SK-N-MC (cell line): ENCODE measurements at regions not wholly inside any gene's neighbourhood (a gene's known extent, or its start where the extent isn't known, plus 50 kb on each side); places are given as distances from the start of the nearest gene placed in this dataset.
"Not testable (repeated sequence)": the region's sequence is repeated elsewhere in the genome, so short reads cannot be mapped to it uniquely, and the experiment has no call there.

ENCODE experiments used
- DNase-seq: peaks from one replicate; pipeline ENCODE4 v3.0.0-alpha.2; 2011; ENCODE audit warnings: low read depth, low spot score
- H3K27ac ChIP-seq: fragments of 200-600 bp; sonication (generic); 2 replicates; pipeline ENCODE4 v1.5.1; 2016; ENCODE audit warnings: mixed run types
- H3K36me3 ChIP-seq: fragments of 200-600 bp; sonication (generic); 2 replicates; pipeline ENCODE4 v1.6.1; 2017; ENCODE audit warnings: antibody characterized with exemption, low read length, mixed read lengths; ENCODE audit not compliant: insufficient read depth
- H3K4me3 ChIP-seq: fragments of 200-600 bp; sonication (generic); 2 replicates; pipeline ENCODE4 v1.5.1; 2016
- H3K9ac ChIP-seq: fragments of 200-600 bp; sonication (generic); 2 replicates; pipeline ENCODE4 v1.8.0; 2017; ENCODE audit warnings: mixed run types, mixed read lengths; ENCODE audit not compliant: insufficient read length
- H3K9me3 ChIP-seq: fragments of 200-600 bp; sonication (generic); 2 replicates; pipeline ENCODE4 v1.6.1; 2017; ENCODE audit warnings: low read depth, mild to moderate bottlenecking, antibody characterized with exemption, low read length, moderate library complexity, mixed read lengths
- EZH2 ChIP-seq: fragments of 200-600 bp; sonication (generic); IDR thresholded peaks from one replicate; pipeline ENCODE4 v1.6.1; 2017; ENCODE audit warnings: antibody characterized with exemption
- FOXP2 ChIP-seq: optimal IDR thresholded peaks from 2 replicates; pipeline ENCODE3; 2011; ENCODE audit warnings: mild to moderate bottlenecking, moderate library complexity; ENCODE audit not compliant: insufficient read depth; ENCODE audit errors: extremely low read length, control extremely low read depth
- POLR2AphosphoS5 ChIP-seq: IDR thresholded peaks from 2 replicates; pipeline ENCODE4 v1.6.1; 2012; ENCODE audit warnings: mild to moderate bottlenecking, low read depth, low read length, borderline replicate concordance

DNA sequence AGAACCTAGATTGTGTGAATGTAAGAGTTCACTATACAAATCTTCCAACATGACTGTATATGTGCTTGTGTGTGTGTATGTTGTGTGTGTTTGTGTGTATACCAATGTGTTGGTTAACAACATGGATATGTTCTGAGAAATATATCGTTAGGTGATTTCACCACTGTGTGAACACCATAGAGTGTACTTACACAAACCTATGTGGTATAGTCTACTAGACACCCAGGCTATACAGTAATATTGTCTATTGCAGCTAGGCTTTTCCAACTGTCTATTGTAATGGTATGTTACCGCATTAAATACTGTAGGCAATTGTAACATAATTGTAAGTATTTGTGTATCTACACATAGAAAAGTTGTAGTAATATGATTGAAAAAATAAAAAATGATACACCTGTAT is 959.2 kb upstream of the SEMA6A start:
- Histone ChIP-seq H3K9me3 (no peaks in the 10 kb centered on the region), H3K27ac (no peak overlapping the region), H3K9ac (no peak overlapping the region), H3K36me3 (no peaks in the 10 kb centered on the region), H3K4me3 (no peak overlapping the region)
- TF ChIP-seq EZH2 (no peak), FOXP2 (no peak), POLR2AphosphoS5 (no peak)
- DNase-seq, result no peak

GRCh38 chr5:117533051-117533670 is 958.5 kb upstream of the SEMA6A start:
- H3K27ac ChIP-seq, result not testable (repeated sequence)

DNA sequence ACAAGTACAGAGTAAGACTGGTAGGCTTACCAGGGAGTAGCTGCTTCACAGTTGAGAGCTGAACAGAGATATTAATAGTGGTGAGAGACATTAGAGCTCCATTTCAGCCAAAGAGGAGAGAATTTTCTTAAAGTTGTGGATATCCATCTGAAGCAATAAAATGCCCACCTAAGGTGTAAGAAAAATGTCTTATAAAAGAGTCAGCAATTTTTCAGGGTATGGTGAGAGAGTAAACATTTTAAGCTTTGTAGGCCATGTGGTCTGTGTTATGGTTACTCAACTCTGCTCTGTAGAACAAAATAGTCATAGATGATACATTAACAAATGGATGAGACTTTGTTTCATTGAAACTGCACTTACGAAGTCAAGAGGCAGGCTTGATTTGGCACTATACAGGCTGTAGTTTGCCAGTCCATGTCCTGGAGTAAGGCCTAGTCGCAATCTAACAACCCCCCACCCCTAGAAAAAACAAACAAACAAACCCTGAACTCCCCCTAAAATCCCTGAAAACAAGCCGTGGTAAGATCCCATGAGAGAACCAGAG is 945.4 kb upstream of the SEMA6A start:
- H3K9me3 ChIP-seq, result no peaks in the 10 kb centered on the region
- H3K4me3 ChIP-seq, result no peak overlapping the region
- no peak overlapping the region for H3K27ac ChIP-seq
- TF ChIP-seq POLR2AphosphoS5 (no peak), EZH2 (no peak), FOXP2 (no peak)
- H3K36me3 ChIP-seq, result no peaks in the 10 kb centered on the region
- DNase-seq, result no peak
- H3K9ac ChIP-seq, result no peak overlapping the region

More at GRCh38 chr5:117533051-117533670, 958.5 kb upstream of the SEMA6A start:
- not testable (repeated sequence) for H3K9me3 ChIP-seq, H3K4me3 ChIP-seq, H3K36me3 ChIP-seq, DNase-seq, H3K9ac ChIP-seq

DNA sequence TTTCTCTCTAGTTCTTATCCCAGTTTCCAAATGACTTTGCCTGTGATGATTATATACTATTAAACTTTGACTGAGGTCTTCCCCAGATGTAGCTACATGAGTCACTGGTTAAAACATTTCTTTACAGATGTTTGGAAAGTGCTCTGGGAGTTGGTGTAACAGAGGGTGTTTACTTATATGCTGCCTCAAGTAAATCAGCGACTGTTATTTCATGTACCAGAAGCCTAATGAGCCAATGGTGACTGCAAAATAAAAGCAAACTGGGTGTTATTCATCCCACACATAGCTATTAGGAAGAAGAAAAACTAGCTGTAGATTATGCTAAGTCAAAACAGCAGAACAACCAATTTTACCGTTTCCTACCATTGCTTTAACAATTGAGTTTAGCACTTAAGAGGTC is 929.7 kb upstream of the SEMA6A start:
- no peak for TF ChIP-seq EZH2
- TF ChIP-seq POLR2AphosphoS5, result no peak
- TF ChIP-seq FOXP2, result no peak
- Histone ChIP-seq H3K4me3 (no peak overlapping the region), H3K36me3 (no peaks in the 10 kb centered on the region), H3K9ac (no peak overlapping the region), H3K27ac (no peak overlapping the region), H3K9me3 (no peaks in the 10 kb centered on the region)
- DNase-seq, result no peak

DNA sequence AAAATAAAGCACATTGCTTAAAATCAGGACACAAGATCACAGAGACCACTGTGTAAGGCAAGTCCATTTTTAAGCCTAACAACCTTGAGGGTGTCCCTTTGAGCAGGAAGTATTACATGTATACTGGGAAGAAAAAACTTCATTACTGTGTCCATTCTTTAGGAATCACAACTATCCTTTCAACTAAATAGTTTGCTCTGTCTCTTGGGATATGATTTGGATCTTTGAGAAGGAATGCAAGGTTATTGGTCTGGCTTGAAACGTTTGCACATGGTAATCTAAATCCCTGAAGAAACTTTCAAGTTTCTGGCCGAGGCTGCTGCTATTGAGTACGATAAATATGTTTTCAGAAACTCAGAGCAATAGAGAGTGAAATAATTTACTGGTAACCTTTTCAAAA is 923.0 kb upstream of the SEMA6A start:
- TF ChIP-seq EZH2 (no peak), POLR2AphosphoS5 (no peak), FOXP2 (no peak)

GRCh38 chr5:117496801-117497200 is 922.2 kb upstream of the SEMA6A start:
- no peak overlapping the region for H3K27ac ChIP-seq
- no peak overlapping the region for H3K9ac ChIP-seq
- TF ChIP-seq EZH2 (no peak), POLR2AphosphoS5 (no peak), FOXP2 (no peak)
- no peak overlapping the region for H3K4me3 ChIP-seq
- no peaks in the 10 kb centered on the region for H3K9me3 ChIP-seq
- no peak for DNase-seq
- no peaks in the 10 kb centered on the region for H3K36me3 ChIP-seq

More for the DNA sequence above, 923.0 kb upstream of the SEMA6A start:
- DNase-seq, result no peak
- Histone ChIP-seq H3K9me3 (no peaks in the 10 kb centered on the region), H3K9ac (no peak overlapping the region), H3K4me3 (no peak overlapping the region), H3K36me3 (no peaks in the 10 kb centered on the region), H3K27ac (no peak overlapping the region)

GRCh38 chr5:117494188-117494587 is 919.6 kb upstream of the SEMA6A start:
- no peak for TF ChIP-seq POLR2AphosphoS5
- Histone ChIP-seq H3K27ac (no peak overlapping the region), H3K9ac (no peak overlapping the region), H3K36me3 (no peaks in the 10 kb centered on the region), H3K4me3 (no peak overlapping the region), H3K9me3 (no peaks in the 10 kb centered on the region)
- no peak for DNase-seq

GRCh38 chr5:117488976-117489500 is 914.4 kb upstream of the SEMA6A start:
- no peak overlapping the region for H3K27ac ChIP-seq
- DNase-seq, result no peak
- TF ChIP-seq FOXP2 (no peak), POLR2AphosphoS5 (no peak), EZH2 (no peak)
- no peak overlapping the region for H3K4me3 ChIP-seq
- H3K36me3 ChIP-seq, result no peaks in the 10 kb centered on the region
- H3K9me3 ChIP-seq, result no peaks in the 10 kb centered on the region
- no peak overlapping the region for H3K9ac ChIP-seq

DNA sequence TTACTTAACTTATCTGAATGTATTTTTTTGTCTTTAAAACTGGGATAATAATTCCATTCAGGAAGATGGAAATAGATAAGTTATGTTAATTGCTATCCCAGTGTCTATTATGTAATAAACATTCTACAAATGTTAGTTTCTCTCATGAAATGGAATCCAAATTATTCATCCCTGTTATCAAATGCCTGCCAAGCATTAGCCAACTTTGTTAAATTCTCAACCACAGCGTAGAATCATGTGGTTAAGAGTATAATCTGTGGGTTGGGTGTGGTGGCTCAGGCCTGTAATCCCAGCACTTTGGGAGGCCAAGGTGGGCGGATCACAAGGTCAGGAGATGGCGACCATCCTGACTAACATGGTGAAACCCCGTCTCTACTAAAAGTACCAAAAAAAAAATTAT is 912.9 kb upstream of the SEMA6A start:
- no peak for DNase-seq
- Histone ChIP-seq H3K9me3 (no peaks in the 10 kb centered on the region), H3K36me3 (no peaks in the 10 kb centered on the region), H3K27ac (no peak overlapping the region), H3K9ac (no peak overlapping the region), H3K4me3 (no peak overlapping the region)
- TF ChIP-seq POLR2AphosphoS5 (no peak), EZH2 (no peak), FOXP2 (no peak)
